Liver (tissue), 8 donors: ENCODE measurements at regions not wholly inside any gene's neighbourhood (a gene's known extent, or its start where the extent isn't known, plus 50 kb on each side); places are given as distances from the start of the nearest gene placed in this dataset.

ENCODE experiments used
- DNase-seq: peaks from one replicate; pipeline ENCODE4 v3.0.0-alpha.2; 2017; ENCODE audit warnings: low spot score
- H3K27ac ChIP-seq, 2 donors: one replicate each; pipeline ENCODE4 v1.7.0; 2013; ENCODE audit warnings: inconsistent platforms in 2 of 2, low read length in 2 of 2, control low read depth in 1 of 2, low read depth in 1 of 2, mild to moderate bottlenecking in 1 of 2
- H3K27me3 ChIP-seq, 4 donors: one replicate each; pipeline versions ENCODE4 v1.6.1 to v1.7.0; 2013; ENCODE audit warnings: low read length in 3 of 4, inconsistent platforms in 1 of 4, mild to moderate bottlenecking in 1 of 4, moderate library complexity in 1 of 4; ENCODE audit not compliant: control insufficient read depth in 4 of 4, insufficient read depth in 4 of 4
- H3K36me3 ChIP-seq, 4 donors: one replicate each; pipeline versions ENCODE4 v1.6.1 to v1.7.0; 2013; ENCODE audit warnings: low read length in 3 of 4, mild to moderate bottlenecking in 3 of 4, low read depth in 1 of 4, moderate library complexity in 1 of 4; ENCODE audit not compliant: control insufficient read depth in 4 of 4, insufficient read depth in 3 of 4
- H3K4me1 ChIP-seq, 4 donors: one replicate each; pipeline versions ENCODE4 v1.6.1 to v1.7.0; 2013; ENCODE audit warnings: low read length in 3 of 4, mild to moderate bottlenecking in 3 of 4, moderate library complexity in 1 of 4; ENCODE audit not compliant: control insufficient read depth in 4 of 4, insufficient read depth in 4 of 4
- H3K4me3 ChIP-seq, 3 donors: one replicate each; pipeline versions ENCODE4 v1.6.1 to v1.7.0; 2013; ENCODE audit warnings: low read length in 3 of 3, control low read depth in 1 of 3, low read depth in 1 of 3, mild to moderate bottlenecking in 1 of 3
- H3K9ac ChIP-seq, 2 donors: one replicate each; pipeline ENCODE4 v1.7.0; 2013; ENCODE audit warnings: low read length in 2 of 2, mild to moderate bottlenecking in 2 of 2, moderate library complexity in 2 of 2, control low read depth in 1 of 2, low read depth in 1 of 2
- H3K9me3 ChIP-seq, 4 donors: one replicate each; pipeline versions ENCODE4 v1.6.1 to v1.7.0; 2013; ENCODE audit warnings: low read length in 3 of 4; ENCODE audit not compliant: control insufficient read depth in 4 of 4
- CTCF ChIP-seq: fragments of 150-350 bp; IDR thresholded peaks from 2 replicates; pipeline ENCODE4 v1.5.1; 2017; ENCODE audit warnings: improper control_type of control experiment, low read depth, low read length; ENCODE audit not compliant: missing input control
- EGR1 ChIP-seq, 2 donors: IDR thresholded peaks; 2 replicates each; pipeline ENCODE4 v1.6.1; 2016 to 2018; ENCODE audit warnings: antibody characterized with exemption in 2 of 2, low read depth in 2 of 2
- FOXA2 ChIP-seq: IDR thresholded peaks from 2 replicates; pipeline ENCODE4 v1.6.1; 2016; ENCODE audit warnings: antibody characterized with exemption
- GABPA ChIP-seq, 2 donors: IDR thresholded peaks in 1 of 2; conservative IDR thresholded peaks in 1 of 2; 2 replicates each; pipeline ENCODE4 v1.6.1; 2016; ENCODE audit warnings: antibody characterized with exemption in 2 of 2, mild to moderate bottlenecking in 1 of 2, moderate library complexity in 1 of 2
- HNF4G ChIP-seq: IDR thresholded peaks from 2 replicates; pipeline ENCODE4 v1.6.1; 2016; ENCODE audit warnings: antibody characterized with exemption
- JUND ChIP-seq, 2 donors: IDR thresholded peaks; 2 replicates each; pipeline ENCODE4 v1.6.1; 2016; ENCODE audit warnings: antibody characterized with exemption in 2 of 2
- NR2F2 ChIP-seq: IDR thresholded peaks from 2 replicates; pipeline ENCODE4 v1.6.1; 2016; ENCODE audit warnings: antibody characterized with exemption
- RAD21 ChIP-seq, 2 donors: IDR thresholded peaks; 2 replicates each; pipeline ENCODE4 v1.6.1; 2016; ENCODE audit warnings: antibody characterized with exemption in 2 of 2, mild to moderate bottlenecking in 2 of 2
- REST ChIP-seq: IDR thresholded peaks from 2 replicates; pipeline ENCODE4 v1.6.1; 2016; ENCODE audit warnings: antibody characterized with exemption, mild to moderate bottlenecking
- TAF1 ChIP-seq: conservative IDR thresholded peaks from 2 replicates; pipeline ENCODE4 v1.6.1; 2016; ENCODE audit warnings: antibody characterized with exemption, mild to moderate bottlenecking
- YY1 ChIP-seq: IDR thresholded peaks from 2 replicates; pipeline ENCODE4 v1.6.1; 2016; ENCODE audit warnings: antibody characterized with exemption, mild to moderate bottlenecking
- ZBTB33 ChIP-seq: IDR thresholded peaks from 2 replicates; pipeline ENCODE4 v1.6.1; 2016; ENCODE audit warnings: antibody characterized with exemption
- WGBS: extraction: QIAGEN DNeasy Blood & Tissue Kit; methylation state at CpG from one replicate; pipeline ENCODE4 v1.1.7; 2013; 5-methylcytosine and 5-hydroxymethylcytosine counted together
- TF ChIP-seq, protein P1 (sequence below): IDR thresholded peaks from 2 replicates; pipeline ENCODE4 v1.6.1; 2016; ENCODE audit warnings: antibody characterized with exemption
- TF ChIP-seq, protein P2 (sequence below): IDR thresholded peaks from 2 replicates; pipeline ENCODE4 v1.6.1; 2016; ENCODE audit warnings: antibody characterized with exemption
- donor health status: healthy.
- donor health status: healthy.
- donor health status: healthy.
- donor health status: healthy.
- donor health status: healthy.

DNA sequence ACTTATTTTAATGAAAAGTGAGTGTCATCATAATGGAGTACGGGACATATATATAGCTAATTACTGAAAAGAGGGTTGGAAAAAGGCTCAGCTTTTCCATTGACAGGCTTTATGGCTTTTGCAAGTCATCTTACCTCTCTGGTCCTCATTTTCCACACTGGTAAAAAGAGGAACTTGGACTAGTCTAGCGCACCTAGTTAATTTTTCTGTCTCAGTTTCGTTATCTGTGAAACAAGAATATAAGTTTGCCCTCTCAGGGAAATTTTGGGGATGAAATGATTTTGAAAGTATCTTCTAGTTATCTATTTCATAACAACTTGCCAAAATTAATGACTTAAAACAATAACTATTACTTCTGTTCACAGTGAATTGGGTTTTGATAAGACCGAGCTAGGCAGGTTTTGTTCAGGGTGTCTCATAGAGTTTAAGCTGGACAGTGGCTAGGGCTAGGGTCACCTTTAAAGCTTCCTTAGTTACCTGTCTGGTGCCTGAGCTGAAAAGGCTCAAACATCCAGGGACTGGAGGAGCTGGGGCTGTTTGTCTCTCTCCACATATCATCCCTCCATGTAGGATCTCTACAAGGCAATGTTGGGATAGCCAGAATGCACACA lies 91.7 kb downstream of the TYW3 start (continued):
- no peak for TF ChIP-seq ZBTB33
- TF ChIP-seq RAD21 (IDR thresholded peaks at IDR 0.05), result no peak
- no peak for TF ChIP-seq JUND (IDR thresholded peaks at IDR 0.05)
- TF ChIP-seq HNF4G, result no peak
- no peak for TF ChIP-seq NR2F2
- TF ChIP-seq FOXA2, result no peak
- TF ChIP-seq, protein P1, sequence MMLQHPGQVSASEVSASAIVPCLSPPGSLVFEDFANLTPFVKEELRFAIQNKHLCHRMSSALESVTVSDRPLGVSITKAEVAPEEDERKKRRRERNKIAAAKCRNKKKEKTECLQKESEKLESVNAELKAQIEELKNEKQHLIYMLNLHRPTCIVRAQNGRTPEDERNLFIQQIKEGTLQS, result no peak
- TF ChIP-seq TAF1, result no peak

DNA sequence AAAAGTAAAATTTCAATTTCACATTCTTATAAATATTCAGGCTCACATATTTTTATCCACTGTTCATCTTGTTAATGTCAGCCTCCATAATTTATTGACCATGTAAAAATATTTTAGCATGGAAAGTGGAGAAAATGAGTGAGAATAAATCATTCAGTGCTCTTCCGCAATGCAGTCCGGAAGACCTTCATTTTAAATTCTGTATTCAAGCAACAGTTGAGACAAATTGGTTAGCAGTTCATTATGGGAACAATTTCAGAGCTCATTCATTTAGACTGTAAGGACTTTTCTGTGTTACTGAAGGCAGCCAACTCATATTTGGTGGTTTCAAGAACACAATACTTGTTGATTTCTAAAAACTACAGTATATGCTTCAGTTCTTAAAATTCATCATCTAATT lies 97.8 kb downstream of the TYW3 start:
- no peak for TF ChIP-seq FOXA2
- TF ChIP-seq RAD21 (IDR thresholded peaks at IDR 0.05), result no peak
- TF ChIP-seq NR2F2, result no peak
- no peak for TF ChIP-seq GABPA (IDR thresholded peaks at IDR 0.05 in 1 of 2, conservative IDR thresholded peaks at IDR 0.05 in 1 of 2)
- no peak for TF ChIP-seq CTCF
- TF ChIP-seq EGR1 (IDR thresholded peaks at IDR 0.05; ENCODE audit: low read depth in 2 of 2), result no peak
- no peak for TF ChIP-seq REST
- TF ChIP-seq YY1, result no peak
- no peak for TF ChIP-seq HNF4G
- TF ChIP-seq, protein P1, result no peak
- TF ChIP-seq ZBTB33, result no peak
- TF ChIP-seq, protein P2, sequence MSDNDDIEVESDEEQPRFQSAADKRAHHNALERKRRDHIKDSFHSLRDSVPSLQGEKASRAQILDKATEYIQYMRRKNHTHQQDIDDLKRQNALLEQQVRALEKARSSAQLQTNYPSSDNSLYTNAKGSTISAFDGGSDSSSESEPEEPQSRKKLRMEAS, result no peak
- H3K9ac ChIP-seq, result no peak overlapping the region
- no peak for DNase-seq
- H3K27me3 ChIP-seq, result peaks cover 0 to 2% (median 0%) of the 10 kb centered on the region in 4 donors
- H3K27ac ChIP-seq, result no peak overlapping the region
- no peaks in the 10 kb centered on the region for H3K4me1 ChIP-seq
- no peak overlapping the region for H3K4me3 ChIP-seq
- H3K9me3 ChIP-seq, result no peaks in the 10 kb centered on the region
- 90% methylated on average over 2 of the region's 2 CpGs for WGBS
- no peaks in the 10 kb centered on the region for H3K36me3 ChIP-seq
